Right lobe of liver (tissue), 6 donors: ENCODE measurements at regions not wholly inside any gene's neighbourhood (a gene's known extent, or its start where the extent isn't known, plus 50 kb on each side); places are given as distances from the start of the nearest gene placed in this dataset.

ENCODE experiments used
- ATAC-seq, 4 donors: fragments of 200-7000 bp; cut with Tn5 transposase; one replicate each; pipeline ENCODE4 v1.9.1; 2020; ENCODE audit warnings: mild to moderate bottlenecking in 4 of 4, moderate library complexity in 4 of 4
- DNase-seq, 3 donors: peaks; one replicate each; pipeline ENCODE4 v3.0.0-alpha.2; 2020
- H3K27ac ChIP-seq, 3 donors: fragments of 200-600 bp; one replicate each; pipeline ENCODE4 v1.8.0; 2022
- H3K27me3 ChIP-seq, 2 donors: fragments of 200-600 bp; one replicate each; pipeline ENCODE4 v1.8.0; 2022
- H3K36me3 ChIP-seq, 4 donors: fragments of 200-600 bp; sonication (generic) in 1 of 4; one replicate each; pipeline versions ENCODE4 v1.5.1 to v1.8.0; 2017 to 2022; ENCODE audit warnings: control low read depth in 1 of 4
- H3K4me1 ChIP-seq, 4 donors: fragments of 200-600 bp; sonication (generic) in 1 of 4; one replicate each; pipeline versions ENCODE4 v1.5.1 to v1.8.0; 2017 to 2022; ENCODE audit warnings: control low read depth in 1 of 4
- H3K4me3 ChIP-seq, 3 donors: fragments of 200-600 bp; one replicate each; pipeline ENCODE4 v1.8.0; 2022
- H3K9me3 ChIP-seq, 4 donors: fragments of 200-600 bp; sonication (generic) in 1 of 4; one replicate each; pipeline versions ENCODE4 v1.5.1 to v1.8.0; 2017 to 2022; ENCODE audit warnings: control low read depth in 1 of 4
- POLR2A ChIP-seq: fragments of 450-650 bp; IDR thresholded peaks from one replicate; pipeline ENCODE4 v1.6.1; 2017; ENCODE audit warnings: antibody characterized with exemption, mild to moderate bottlenecking
- WGBS: methylation state at CpG from one replicate; pipeline ENCODE4 v1.1.6; 2018; ENCODE audit warnings: low coverage, low lambda C conversion rate; ENCODE audit not compliant: insufficient coverage; ENCODE audit errors: missing lambda C conversion rate; 5-methylcytosine and 5-hydroxymethylcytosine counted together
- intact Hi-C, 2 donors: fragments of 100-400 bp; cut with DNase I; formaldehyde crosslinking; loops; one replicate each; pipeline versions ENCODE4 v1.11.2 to v1.14.1; 2022
- TF ChIP-seq, protein P1 (sequence below), 4 donors: fragments of 200-600 bp in 3 of 4; fragments of 450-650 bp in 1 of 4; IDR thresholded peaks; one replicate each; pipeline versions ENCODE4 v1.5.1 to v1.8.0; 2016 to 2022; ENCODE audit warnings: antibody characterized with exemption in 4 of 4, mild to moderate bottlenecking in 2 of 4
- donor health status: DM: no; HTN: yes; CAD: no.
- donor health status: DM: no; HTN: no; CAD: no.
- donor health status: DM: no; HTN: no; CAD: no.
- donor health status: DM: no; HTN: yes; CAD: no.
- donor health status: DM: no; HTN: yes; CAD: no.

DNA sequence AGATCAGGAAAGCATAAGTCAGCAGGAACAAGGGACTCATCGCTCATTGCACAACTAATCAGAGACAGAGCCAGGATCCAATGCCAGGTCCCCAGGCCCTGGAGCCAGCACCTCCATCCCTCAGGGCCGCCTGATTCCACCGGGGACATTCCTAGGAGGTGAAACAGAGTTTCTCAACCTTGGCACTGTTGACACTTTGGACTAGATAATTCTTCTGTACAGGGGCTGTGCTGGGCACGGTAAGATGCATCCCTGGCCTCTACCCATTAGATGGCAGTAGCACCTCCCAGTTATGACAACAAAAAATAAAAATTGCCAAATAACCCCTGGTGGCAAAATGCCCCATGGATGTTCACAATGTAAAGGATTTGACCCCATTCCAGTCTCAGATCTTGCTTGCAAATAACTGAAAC lies 127.7 kb downstream of the MTHFS start:
- no peaks in the 10 kb centered on the region for H3K27me3 ChIP-seq
- peaks cover 0 to 7% (median 0%) of the 10 kb centered on the region in 4 donors for H3K4me1 ChIP-seq
- DNase-seq (peak in 1 of 3 donors; percentile 41), ATAC-seq (peak; percentile 79 to 89 (median 84))
- intact Hi-C loops, result no loop called here
- no peak overlapping the region for H3K27ac ChIP-seq
- 20% methylated on average over 4 of the region's 4 CpGs for WGBS
- H3K4me3 ChIP-seq, result no peak overlapping the region
- H3K9me3 ChIP-seq, result no peaks in the 10 kb centered on the region
- no peaks in the 10 kb centered on the region for H3K36me3 ChIP-seq
- no peak for TF ChIP-seq POLR2A
- TF ChIP-seq, protein P1, sequence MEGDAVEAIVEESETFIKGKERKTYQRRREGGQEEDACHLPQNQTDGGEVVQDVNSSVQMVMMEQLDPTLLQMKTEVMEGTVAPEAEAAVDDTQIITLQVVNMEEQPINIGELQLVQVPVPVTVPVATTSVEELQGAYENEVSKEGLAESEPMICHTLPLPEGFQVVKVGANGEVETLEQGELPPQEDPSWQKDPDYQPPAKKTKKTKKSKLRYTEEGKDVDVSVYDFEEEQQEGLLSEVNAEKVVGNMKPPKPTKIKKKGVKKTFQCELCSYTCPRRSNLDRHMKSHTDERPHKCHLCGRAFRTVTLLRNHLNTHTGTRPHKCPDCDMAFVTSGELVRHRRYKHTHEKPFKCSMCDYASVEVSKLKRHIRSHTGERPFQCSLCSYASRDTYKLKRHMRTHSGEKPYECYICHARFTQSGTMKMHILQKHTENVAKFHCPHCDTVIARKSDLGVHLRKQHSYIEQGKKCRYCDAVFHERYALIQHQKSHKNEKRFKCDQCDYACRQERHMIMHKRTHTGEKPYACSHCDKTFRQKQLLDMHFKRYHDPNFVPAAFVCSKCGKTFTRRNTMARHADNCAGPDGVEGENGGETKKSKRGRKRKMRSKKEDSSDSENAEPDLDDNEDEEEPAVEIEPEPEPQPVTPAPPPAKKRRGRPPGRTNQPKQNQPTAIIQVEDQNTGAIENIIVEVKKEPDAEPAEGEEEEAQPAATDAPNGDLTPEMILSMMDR (IDR thresholded peaks at IDR 0.05), result peak; percentile 41 to 49 (median 44)

DNA sequence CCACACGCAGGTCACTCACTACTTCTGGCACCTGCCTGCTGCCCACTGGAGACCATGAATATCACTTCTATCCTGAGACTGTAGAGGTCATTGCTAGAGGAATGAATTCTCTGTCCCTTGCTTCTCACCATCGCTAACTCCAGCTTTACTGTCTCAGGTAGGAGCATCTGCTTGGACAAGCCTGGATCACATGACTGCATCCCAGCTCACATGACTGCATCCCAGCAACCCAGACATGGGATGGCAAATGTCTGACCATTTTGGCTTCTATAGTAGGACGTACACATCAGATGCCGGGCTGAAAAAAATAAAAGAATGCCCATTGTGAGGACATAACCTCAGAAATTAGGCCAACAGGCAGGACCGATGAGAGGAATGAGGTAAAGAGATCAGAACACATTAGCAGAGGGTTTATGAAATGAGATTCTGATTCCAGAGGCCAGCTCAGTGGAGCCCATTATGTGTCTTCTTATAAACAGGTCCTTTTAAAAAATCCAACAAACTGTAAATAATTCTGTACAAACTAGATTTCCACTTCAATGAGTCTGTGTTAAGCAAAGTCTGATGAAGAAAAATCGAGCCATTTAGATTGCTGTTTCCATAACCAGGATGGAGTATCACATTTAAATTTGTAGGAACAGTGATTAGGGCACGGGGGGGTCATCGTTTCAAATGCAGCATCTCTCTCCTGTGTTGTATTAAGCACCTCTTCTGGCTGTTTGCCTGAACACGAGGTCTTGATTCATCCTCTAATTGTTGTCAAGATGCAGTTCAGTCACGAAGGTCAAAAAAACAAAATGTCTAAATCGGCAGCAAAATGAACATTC lies 126.7 kb downstream of the MTHFS start:
- Histone ChIP-seq H3K4me3 (no peak overlapping the region), H3K27ac (no peak overlapping the region), H3K36me3 (no peaks in the 10 kb centered on the region), H3K27me3 (no peaks in the 10 kb centered on the region), H3K9me3 (no peaks in the 10 kb centered on the region), H3K4me1 (peaks cover 0 to 7% (median 0%) of the 10 kb centered on the region in 4 donors)
- no peak for TF ChIP-seq POLR2A
- TF ChIP-seq, protein P1 (IDR thresholded peaks at IDR 0.05), result no peak
- intact Hi-C loops, result no loop called here
- DNase-seq, result no peak
- WGBS, result 57% methylated on average over 7 of the region's 11 CpGs
- no peak for ATAC-seq

DNA sequence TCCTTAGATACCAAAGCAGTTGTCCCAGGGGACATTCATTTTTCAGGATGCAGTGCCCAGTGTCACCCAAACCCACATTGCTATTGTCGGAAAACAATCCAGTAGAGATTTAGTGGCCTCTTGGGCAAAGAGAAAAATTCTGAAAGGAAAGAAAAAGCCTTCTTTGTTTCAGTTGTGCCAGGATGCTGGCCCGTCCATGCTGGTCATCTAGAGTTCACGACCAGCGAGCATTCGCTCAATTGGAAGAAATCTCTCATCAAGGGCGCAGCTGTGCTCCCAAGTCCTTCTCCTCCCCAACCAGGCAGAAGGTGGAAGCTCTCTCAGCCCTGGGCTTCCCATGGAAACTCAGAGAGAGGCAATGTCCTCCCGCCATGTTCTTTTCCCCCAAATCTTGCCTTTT lies 123.7 kb downstream of the MTHFS start:
- no peak overlapping the region for H3K27ac ChIP-seq
- TF ChIP-seq, protein P1 (IDR thresholded peaks at IDR 0.05), result no peak
- TF ChIP-seq POLR2A, result no peak

DNA sequence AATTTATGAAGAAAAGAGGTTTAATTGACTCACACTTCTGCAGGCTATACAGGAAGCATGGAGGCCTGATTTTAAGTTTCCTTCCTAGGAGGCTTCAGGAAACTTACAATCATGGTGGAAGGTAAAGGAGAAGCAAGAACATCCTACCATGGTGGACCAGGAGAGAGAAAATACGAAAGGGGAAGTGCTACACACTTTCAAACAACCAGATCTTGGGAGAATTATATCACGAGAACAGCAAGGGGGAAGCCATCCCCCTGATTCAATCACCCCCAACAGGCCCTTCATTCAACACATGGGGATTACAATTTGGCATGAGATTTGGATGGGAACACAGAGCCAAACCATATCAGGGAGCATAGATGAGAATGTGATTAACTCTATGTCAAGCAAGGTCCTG lies 121.0 kb downstream of the MTHFS start:
- intact Hi-C loops, result no loop called here
- H3K27ac ChIP-seq, result no peak overlapping the region
- H3K27me3 ChIP-seq, result no peaks in the 10 kb centered on the region
- H3K36me3 ChIP-seq, result no peaks in the 10 kb centered on the region
- H3K9me3 ChIP-seq, result no peaks in the 10 kb centered on the region
- WGBS, result 53% methylated on average over 2 of the region's 2 CpGs
- H3K4me1 ChIP-seq, result no peaks in the 10 kb centered on the region
- no peak for TF ChIP-seq POLR2A
- TF ChIP-seq, protein P1 (IDR thresholded peaks at IDR 0.05), result no peak
- no peak for ATAC-seq
- no peak overlapping the region for H3K4me3 ChIP-seq
- DNase-seq, result no peak

More for the DNA sequence above, 123.7 kb downstream of the MTHFS start:
- Histone ChIP-seq H3K27me3 (no peaks in the 10 kb centered on the region), H3K9me3 (no peaks in the 10 kb centered on the region), H3K36me3 (no peaks in the 10 kb centered on the region), H3K4me1 (peaks cover 0 to 7% (median 0%) of the 10 kb centered on the region in 4 donors), H3K4me3 (no peak overlapping the region)
- WGBS, result 92% methylated on average over 7 of the region's 7 CpGs
- ATAC-seq (no peak), DNase-seq (no peak)
- intact Hi-C loops, result no loop called here
